GM18858 (cell line): ENCODE measurements at regions not wholly inside any gene's neighbourhood (a gene's known extent, or its start where the extent isn't known, plus 50 kb on each side); places are given as distances from the start of the nearest gene placed in this dataset.
"Not testable (repeated sequence)": the region's sequence is repeated elsewhere in the genome, so short reads cannot be mapped to it uniquely, and the experiment has no call there.

Experiments used
- ATAC-seq: cut with Tn5 transposase; IDR thresholded peaks from one replicate; pipeline ENCODE4 v1.9.1; 2021; ENCODE audit not compliant: unreplicated experiment

- ATAC-seq, result no peak
Measured at GRCh38 chr15:66864086-66864830, 162.2 kb downstream of the SMAD6 start.

GRCh38 chr15:66864871-66865281 lies 162.8 kb downstream of the SMAD6 start:
- no peak for ATAC-seq

- no peak for ATAC-seq
Measured at GRCh38 chr15:66865622-66866611, 163.9 kb downstream of the SMAD6 start.

- no peak for ATAC-seq
Measured at GRCh38 chr15:66866656-66867055, 164.6 kb downstream of the SMAD6 start.

GRCh38 chr15:66868918-66869317 lies 166.9 kb downstream of the SMAD6 start:
- ATAC-seq, result no peak

- no peak for ATAC-seq
Measured at GRCh38 chr15:66870880-66871388, 168.9 kb downstream of the SMAD6 start.

GRCh38 chr15:66872405-66872804 lies 170.4 kb downstream of the SMAD6 start:
- ATAC-seq, result no peak

GRCh38 chr15:66873331-66873730 lies 171.3 kb downstream of the SMAD6 start:
- not testable (repeated sequence) for ATAC-seq

- ATAC-seq, result no peak
Measured at GRCh38 chr15:66873856-66874255, 171.8 kb downstream of the SMAD6 start.

- ATAC-seq, result no peak
Measured at GRCh38 chr15:66875588-66876420, 173.8 kb downstream of the SMAD6 start.

GRCh38 chr15:66876421-66876730 lies 174.3 kb downstream of the SMAD6 start:
- no peak for ATAC-seq

GRCh38 chr15:66876731-66877476 lies 174.9 kb downstream of the SMAD6 start:
- no peak for ATAC-seq

- ATAC-seq, result no peak
Measured at GRCh38 chr15:66877477-66878271, 175.6 kb downstream of the SMAD6 start.

GRCh38 chr15:66878761-66879160 lies 176.7 kb downstream of the SMAD6 start:
- ATAC-seq, result no peak

- no peak for ATAC-seq
Measured at GRCh38 chr15:66879531-66880368, 177.7 kb downstream of the SMAD6 start.

GRCh38 chr15:66880380-66881155 lies 178.5 kb downstream of the SMAD6 start:
- ATAC-seq, result no peak

- no peak for ATAC-seq
Measured at GRCh38 chr15:66881173-66881905, 179.3 kb downstream of the SMAD6 start.
